ENCODE measurements at regions not wholly inside any gene's neighbourhood (a gene's known extent, or its start where the extent isn't known, plus 50 kb on each side); places are given as distances from the start of the nearest gene placed in this dataset.

GRCh38 chr18:45336448-45336847 lies 278.8 kb upstream of the SLC14A2 start:
- TF ChIP-seq, protein P1, sequence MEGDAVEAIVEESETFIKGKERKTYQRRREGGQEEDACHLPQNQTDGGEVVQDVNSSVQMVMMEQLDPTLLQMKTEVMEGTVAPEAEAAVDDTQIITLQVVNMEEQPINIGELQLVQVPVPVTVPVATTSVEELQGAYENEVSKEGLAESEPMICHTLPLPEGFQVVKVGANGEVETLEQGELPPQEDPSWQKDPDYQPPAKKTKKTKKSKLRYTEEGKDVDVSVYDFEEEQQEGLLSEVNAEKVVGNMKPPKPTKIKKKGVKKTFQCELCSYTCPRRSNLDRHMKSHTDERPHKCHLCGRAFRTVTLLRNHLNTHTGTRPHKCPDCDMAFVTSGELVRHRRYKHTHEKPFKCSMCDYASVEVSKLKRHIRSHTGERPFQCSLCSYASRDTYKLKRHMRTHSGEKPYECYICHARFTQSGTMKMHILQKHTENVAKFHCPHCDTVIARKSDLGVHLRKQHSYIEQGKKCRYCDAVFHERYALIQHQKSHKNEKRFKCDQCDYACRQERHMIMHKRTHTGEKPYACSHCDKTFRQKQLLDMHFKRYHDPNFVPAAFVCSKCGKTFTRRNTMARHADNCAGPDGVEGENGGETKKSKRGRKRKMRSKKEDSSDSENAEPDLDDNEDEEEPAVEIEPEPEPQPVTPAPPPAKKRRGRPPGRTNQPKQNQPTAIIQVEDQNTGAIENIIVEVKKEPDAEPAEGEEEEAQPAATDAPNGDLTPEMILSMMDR (conservative IDR thresholded peaks at IDR 0.05; ENCODE audit: low read depth, low read length) = no peak
- no peak for TF ChIP-seq EZH2 (IDR thresholded peaks at IDR 0.05; ENCODE audit: borderline replicate concordance, low read depth, low read length, poor library complexity, severe bottlenecking)

Measured in A673 (cell line).